ENCODE measurements at regions not wholly inside any gene's neighbourhood (a gene's known extent, or its start where the extent isn't known, plus 50 kb on each side); places are given as distances from the start of the nearest gene placed in this dataset.

GRCh38 chr16:17839907-17840306 is 369.1 kb upstream of the XYLT1 start:
- H3K27ac ChIP-seq = no peak overlapping the region
- intact Hi-C loops (cut with DNase I; ENCODE audit: low total_unique reads) (no loop called here), in situ Hi-C loops (cut with MboI; ENCODE audit: low sequenced_read_pairs in 4 of 4) (no loop called here)
- TF ChIP-seq POLR2A (IDR thresholded peaks at IDR 0.05) = no peak
- H3K4me1 ChIP-seq = no peaks in the 10 kb centered on the region
- ATAC-seq (no peak), DNase-seq (no peak)
- no peaks in the 10 kb centered on the region for H3K9me3 ChIP-seq
- no peaks in the 10 kb centered on the region for H3K36me3 ChIP-seq
- no peak overlapping the region for H3K4me3 ChIP-seq
- no peaks in the 10 kb centered on the region for H3K27me3 ChIP-seq

GRCh38 chr16:17839272-17839671 is 368.5 kb upstream of the XYLT1 start:
- H3K4me1 ChIP-seq = no peaks in the 10 kb centered on the region
- ATAC-seq = no peak
- H3K27me3 ChIP-seq = no peaks in the 10 kb centered on the region
- in situ Hi-C loops (cut with MboI; ENCODE audit: low sequenced_read_pairs in 4 of 4) = no loop called here
- H3K36me3 ChIP-seq = no peaks in the 10 kb centered on the region
- TF ChIP-seq POLR2A (IDR thresholded peaks at IDR 0.05) (no peak), CTCF (IDR thresholded peaks at IDR 0.05 in 4 of 5, conservative IDR thresholded peaks at IDR 0.05 in 1 of 5) (no peak)
- intact Hi-C loops (cut with DNase I; ENCODE audit: low total_unique reads) = no loop called here
- H3K4me3 ChIP-seq = no peak overlapping the region
- no peaks in the 10 kb centered on the region for H3K9me3 ChIP-seq
- DNase-seq = no peak
- H3K27ac ChIP-seq = no peak overlapping the region

GRCh38 chr16:17836868-17837602 is 366.3 kb upstream of the XYLT1 start:
- no peaks in the 10 kb centered on the region for H3K36me3 ChIP-seq
- intact Hi-C loops (cut with DNase I; ENCODE audit: low total_unique reads) = no loop called here
- no peak for ATAC-seq
- H3K4me3 ChIP-seq = no peak overlapping the region
- H3K9me3 ChIP-seq = no peaks in the 10 kb centered on the region
- no peak for DNase-seq
- in situ Hi-C loops (cut with MboI; ENCODE audit: low sequenced_read_pairs in 4 of 4) = no loop called here
- H3K27me3 ChIP-seq = no peaks in the 10 kb centered on the region
- H3K27ac ChIP-seq = no peak overlapping the region
- H3K4me1 ChIP-seq = no peaks in the 10 kb centered on the region
- TF ChIP-seq CTCF (IDR thresholded peaks at IDR 0.05 in 4 of 5, conservative IDR thresholded peaks at IDR 0.05 in 1 of 5) = no peak
- TF ChIP-seq POLR2A (IDR thresholded peaks at IDR 0.05) = no peak

- H3K9me3 ChIP-seq = no peaks in the 10 kb centered on the region
- no peaks in the 10 kb centered on the region for H3K36me3 ChIP-seq
- H3K27ac ChIP-seq = no peak overlapping the region
- H3K4me3 ChIP-seq = no peak overlapping the region
- ATAC-seq (no peak), DNase-seq (no peak)
- no peaks in the 10 kb centered on the region for H3K27me3 ChIP-seq
- intact Hi-C loops (cut with DNase I; ENCODE audit: low total_unique reads) (no loop called here), in situ Hi-C loops (cut with MboI; ENCODE audit: low sequenced_read_pairs in 4 of 4) (no loop called here)
- no peaks in the 10 kb centered on the region for H3K4me1 ChIP-seq
- TF ChIP-seq POLR2A (IDR thresholded peaks at IDR 0.05) (no peak), CTCF (IDR thresholded peaks at IDR 0.05 in 4 of 5, conservative IDR thresholded peaks at IDR 0.05 in 1 of 5) (no peak)
Measured at GRCh38 chr16:17835118-17835876, 364.5 kb upstream of the XYLT1 start.

- no peak overlapping the region for H3K27ac ChIP-seq
- H3K27me3 ChIP-seq = no peaks in the 10 kb centered on the region
- no peak for ATAC-seq
- no peaks in the 10 kb centered on the region for H3K36me3 ChIP-seq
- intact Hi-C loops (cut with DNase I; ENCODE audit: low total_unique reads) = no loop called here
- no peak for TF ChIP-seq POLR2A (IDR thresholded peaks at IDR 0.05)
- no peak for DNase-seq
- in situ Hi-C loops (cut with MboI; ENCODE audit: low sequenced_read_pairs in 4 of 4) = no loop called here
- no peaks in the 10 kb centered on the region for H3K4me1 ChIP-seq
- H3K4me3 ChIP-seq = no peak overlapping the region
- no peaks in the 10 kb centered on the region for H3K9me3 ChIP-seq
Measured at GRCh38 chr16:17832738-17833137, 362.0 kb upstream of the XYLT1 start.
